Esophagus squamous epithelium (tissue), 4 donors: ENCODE measurements at regions not wholly inside any gene's neighbourhood (a gene's known extent, or its start where the extent isn't known, plus 50 kb on each side); places are given as distances from the start of the nearest gene placed in this dataset.

ENCODE experiments used
- CTCF ChIP-seq, 6 experiments: fragments of 450-650 bp in 4 of 6; fragments of 200-600 bp in 2 of 6; sonication (generic) in 2 of 6; IDR thresholded peaks; one replicate each; pipeline ENCODE4 v1.5.1; 2016 to 2019; ENCODE audit warnings: antibody characterized with exemption in 6 of 6, mild to moderate bottlenecking in 4 of 6, moderate library complexity in 4 of 6
- POLR2A ChIP-seq, 4 donors: fragments of 450-650 bp; IDR thresholded peaks; one replicate each; pipeline ENCODE4 v1.6.1; 2017; ENCODE audit warnings: antibody characterized with exemption in 4 of 4, mild to moderate bottlenecking in 4 of 4, moderate library complexity in 3 of 4

GRCh38 chr6:9346923-9347322, 911.6 kb upstream of the SLC35B3 start:
- no peak for TF ChIP-seq POLR2A (IDR thresholded peaks at IDR 0.05)
- TF ChIP-seq CTCF (IDR thresholded peaks at IDR 0.05) = no peak
